HS-27A (cell line): ENCODE measurements at regions not wholly inside any gene's neighbourhood (a gene's known extent, or its start where the extent isn't known, plus 50 kb on each side); places are given as distances from the start of the nearest gene placed in this dataset.
A peak's percentile ranks its signal among the peaks of the same experiment; 100 is the strongest.
"Not testable (repeated sequence)": the region's sequence is repeated elsewhere in the genome, so short reads cannot be mapped to it uniquely, and the experiment has no call there.

Experiments
- DNase-seq: peaks from one replicate; pipeline ENCODE4 v3.0.0-alpha.2; 2012; ENCODE audit warnings: low read depth, missing footprints

GRCh38 chr2:120531863-120532600 lies 186.1 kb downstream of the INHBB start:
- no peak for DNase-seq

- DNase-seq, result no peak
These were observed 187.7 kb downstream of the INHBB start for GRCh38 chr2:120533625-120534024.

- DNase-seq, result no peak
These were observed 188.5 kb downstream of the INHBB start for GRCh38 chr2:120534457-120534856.

- no peak for DNase-seq
These were observed 189.1 kb downstream of the INHBB start for GRCh38 chr2:120535081-120535480.

DNA sequence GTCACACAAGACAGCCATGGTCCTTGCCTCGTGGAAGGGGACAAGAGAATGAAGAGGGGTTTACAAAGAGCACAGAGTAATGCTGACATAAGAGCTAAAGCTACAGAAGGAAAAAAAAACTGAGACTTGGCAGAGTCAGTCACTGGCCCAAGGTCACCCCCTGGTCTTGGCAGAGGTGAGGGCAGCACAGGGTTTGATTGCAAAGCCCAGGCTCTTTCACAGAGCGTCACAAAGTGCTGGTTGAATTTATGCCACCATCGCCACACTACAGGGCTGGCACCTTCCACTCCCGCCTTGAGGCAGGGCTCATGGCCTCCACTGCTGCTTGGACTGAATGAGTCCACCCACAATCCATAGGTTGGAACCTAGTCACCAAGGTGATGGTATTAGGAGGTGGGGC lies 190.2 kb downstream of the INHBB start:
- no peak for DNase-seq

GRCh38 chr2:120538691-120539423 lies 192.9 kb downstream of the INHBB start:
- no peak for DNase-seq

DNA sequence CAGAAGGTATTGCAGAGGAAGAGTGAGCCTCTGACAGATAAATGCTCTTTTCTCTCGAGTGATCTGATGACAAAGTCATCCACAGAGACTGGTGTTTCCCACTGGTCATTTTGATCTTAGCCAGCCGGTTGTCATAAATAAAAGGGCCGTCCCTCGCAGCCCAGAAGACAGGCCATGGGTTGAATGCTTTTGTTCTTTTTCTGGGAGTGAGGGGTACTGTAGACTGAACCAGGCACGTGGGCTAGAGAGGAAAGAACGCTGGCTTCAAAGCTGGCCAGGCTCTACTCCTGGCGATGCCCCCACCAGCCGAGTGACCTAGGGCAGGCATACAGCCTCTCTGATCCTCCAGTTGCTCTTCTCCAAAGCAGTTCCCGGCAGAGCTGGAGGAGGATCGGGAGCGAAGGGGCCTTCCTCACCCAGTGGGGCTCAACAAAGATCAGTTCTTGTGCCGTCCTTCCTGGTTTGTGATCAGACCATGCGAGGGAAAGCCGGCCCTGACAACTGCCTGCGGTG lies 193.5 kb downstream of the INHBB start:
- DNase-seq, result no peak

GRCh38 chr2:120539937-120540718 lies 194.2 kb downstream of the INHBB start:
- DNase-seq, result peak; percentile 91

DNA sequence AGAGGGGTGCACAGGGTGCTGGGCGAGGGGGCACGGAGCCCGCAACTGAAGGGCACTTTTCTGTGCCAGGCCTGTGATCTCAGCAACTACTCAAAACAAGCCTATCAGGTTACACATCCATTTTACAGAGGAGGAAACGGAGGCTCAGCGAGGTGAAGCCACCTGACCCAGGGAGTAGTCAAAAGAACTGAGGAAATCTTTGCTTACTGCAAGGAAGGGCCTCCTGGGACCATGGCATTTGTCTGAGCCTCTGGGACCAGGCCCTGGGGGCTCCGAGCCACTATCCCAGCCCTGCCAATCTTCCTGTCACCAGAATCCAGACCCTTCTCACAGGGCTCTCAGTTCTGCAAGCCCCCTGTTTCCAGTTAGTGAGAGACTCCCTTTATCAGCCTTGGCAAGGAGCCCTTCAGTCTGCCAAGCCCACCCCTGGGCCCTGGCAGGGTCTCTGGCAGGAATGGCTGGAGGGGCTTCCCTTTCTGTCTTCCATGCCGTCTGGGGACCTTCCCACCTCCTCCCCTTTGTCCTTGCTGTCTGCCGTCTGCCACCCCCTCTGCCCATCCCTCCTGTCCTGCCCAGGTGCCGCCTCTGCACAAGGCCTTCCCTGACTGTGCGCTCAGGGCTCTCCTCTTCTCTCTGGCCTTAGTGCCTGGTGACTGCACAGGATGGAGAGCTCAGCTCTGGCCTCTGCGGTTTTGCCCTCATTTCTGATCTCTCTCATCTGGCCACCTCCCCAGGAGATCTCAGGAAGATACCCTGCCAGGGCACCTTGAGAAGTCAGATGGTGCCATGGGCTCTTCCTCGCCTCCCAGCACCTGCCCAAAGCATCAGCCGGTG lies 194.7 kb upstream of the GLI2 start:
- DNase-seq, result no peak

DNA sequence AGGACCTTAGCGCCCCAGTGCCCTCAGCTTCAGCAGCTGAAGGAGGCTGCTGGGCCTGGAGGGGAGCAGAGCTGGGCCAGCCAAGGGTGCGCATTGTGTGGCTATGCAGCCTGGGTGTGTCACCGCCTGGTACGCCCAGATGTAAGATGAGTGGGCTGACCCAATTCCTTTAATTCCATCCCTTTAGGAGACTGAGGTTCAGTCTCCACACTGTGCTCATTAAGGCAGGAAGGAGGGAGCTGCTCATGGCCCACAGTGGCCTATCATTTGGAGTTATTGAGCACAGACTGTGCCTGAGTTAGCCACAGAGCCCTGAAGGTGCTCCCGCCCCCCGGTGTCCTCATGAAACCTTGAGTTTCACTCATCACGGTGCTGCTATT lies 194.1 kb upstream of the GLI2 start:
- no peak for DNase-seq

DNA sequence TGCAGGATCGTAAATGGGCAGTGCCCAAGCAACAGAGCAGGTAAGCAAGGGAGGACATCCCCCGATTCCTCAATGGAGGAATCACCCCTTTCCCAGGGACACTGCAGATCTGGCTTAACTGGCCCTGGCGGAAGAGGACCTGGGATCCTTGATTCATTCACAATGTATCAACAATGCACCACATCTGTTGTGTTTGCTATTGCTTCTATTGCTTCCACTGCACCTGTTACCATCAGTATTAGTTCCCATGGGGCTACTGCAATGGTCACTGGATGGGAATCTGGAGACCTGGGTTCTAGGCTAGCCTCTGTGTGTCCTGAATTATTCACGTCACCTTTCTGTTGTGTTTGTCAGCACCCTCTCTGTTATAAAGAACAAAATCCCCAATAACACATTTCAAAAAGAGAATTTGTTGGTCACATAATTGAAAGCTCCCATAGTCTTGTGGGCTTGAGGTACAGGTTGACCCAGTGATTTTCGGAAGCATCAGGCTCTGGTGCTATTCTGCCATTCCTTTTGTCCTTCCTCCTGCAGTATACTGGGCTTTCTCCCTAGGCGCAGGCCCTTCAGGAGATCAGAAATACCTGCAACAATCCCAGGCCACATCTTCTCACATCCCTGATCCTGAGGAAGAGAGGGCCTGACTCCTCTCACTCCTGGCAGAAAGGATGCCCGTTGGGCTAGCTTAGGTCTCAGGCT lies 193.5 kb upstream of the GLI2 start:
- no peak for DNase-seq

GRCh38 chr2:120542911-120543527 lies 192.6 kb upstream of the GLI2 start:
- no peak for DNase-seq

DNA sequence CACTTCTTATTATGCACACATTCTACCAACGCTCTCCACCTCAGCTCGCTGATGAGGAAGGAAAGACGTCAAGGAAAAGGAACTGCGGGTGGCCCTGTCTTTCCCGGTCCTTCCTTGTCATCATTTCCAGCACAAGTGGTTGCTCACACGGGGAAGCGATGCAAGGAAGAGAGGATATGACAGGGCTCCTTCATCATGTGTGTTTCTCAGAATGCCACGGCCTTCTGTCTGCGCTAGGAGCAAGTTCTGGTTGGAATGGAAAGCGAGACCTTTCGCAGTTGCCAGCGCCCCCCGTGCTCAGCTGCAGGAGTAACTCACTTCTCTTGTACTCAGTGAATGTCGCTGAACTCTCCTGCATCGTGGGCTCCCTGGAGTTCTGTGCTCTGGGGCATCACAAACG lies 191.8 kb upstream of the GLI2 start:
- no peak for DNase-seq

GRCh38 chr2:120544522-120544921 lies 191.1 kb upstream of the GLI2 start:
- DNase-seq, result no peak

- DNase-seq, result not testable (repeated sequence)
These were observed 190.7 kb upstream of the GLI2 start for GRCh38 chr2:120545007-120545406.

- no peak for DNase-seq
These were observed 190.1 kb upstream of the GLI2 start for GRCh38 chr2:120545521-120546047.

- DNase-seq, result peak; percentile 89
These were observed 189.4 kb upstream of the GLI2 start for GRCh38 chr2:120546048-120546864.

GRCh38 chr2:120546865-120547390 lies 188.7 kb upstream of the GLI2 start:
- no peak for DNase-seq

DNA sequence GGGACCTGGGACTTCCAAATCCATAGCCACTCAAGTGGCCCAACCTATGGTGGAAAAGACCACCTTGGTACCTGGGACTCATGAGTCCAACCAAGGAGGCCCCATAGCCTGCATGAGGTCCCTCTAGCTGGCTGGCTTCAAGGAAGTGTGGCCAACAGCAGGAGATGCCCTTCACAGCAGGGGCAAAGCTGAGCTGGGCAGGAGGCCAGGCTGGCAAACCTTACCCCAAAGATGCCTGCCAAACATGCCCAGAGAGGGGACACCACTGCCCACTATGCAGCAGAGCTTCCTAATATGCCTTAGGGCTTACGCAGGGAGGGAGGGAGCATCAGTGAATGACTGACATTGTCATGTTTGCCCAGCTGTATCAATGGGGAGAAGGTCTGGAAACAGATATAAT lies 188.0 kb upstream of the GLI2 start:
- DNase-seq, result no peak
